Stimulated activated CD4-positive, alpha-beta T cell treated with anti-CD3 and anti-CD28 coated beads, Interleukin-15, amount 100 ng/mL, for 48 hours (primary cell): ENCODE measurements at regions not wholly inside any gene's neighbourhood (a gene's known extent, or its start where the extent isn't known, plus 50 kb on each side); places are given as distances from the start of the nearest gene placed in this dataset.

Experiments used
- DNase-seq, 2 donors: peaks; one replicate each; pipeline ENCODE4 v3.0.0-alpha.2; 2020; ENCODE audit warnings: low read depth in 2 of 2

GRCh38 chr12:4223273-4223845 is 50.2 kb upstream of the CCND2 start:
- no peak for DNase-seq

GRCh38 chr12:4221258-4221620 is 52.3 kb upstream of the CCND2 start:
- no peak for DNase-seq

- no peak for DNase-seq
Measured at GRCh38 chr12:4220536-4221257, 52.9 kb upstream of the CCND2 start.

GRCh38 chr12:4217091-4217490 is 56.5 kb upstream of the CCND2 start:
- DNase-seq: no peak

GRCh38 chr12:4216187-4216927 is 57.2 kb upstream of the CCND2 start:
- DNase-seq: no peak

- peak in 1 of 2 donors; percentile 31 for DNase-seq
Measured at GRCh38 chr12:4215229-4216186, 58.1 kb upstream of the CCND2 start.

GRCh38 chr12:4214877-4215228 is 58.7 kb upstream of the CCND2 start:
- no peak for DNase-seq

- DNase-seq: no peak
Measured at GRCh38 chr12:4213471-4213870, 60.1 kb upstream of the CCND2 start.

- DNase-seq: no peak
Measured at GRCh38 chr12:4212845-4213244, 60.7 kb upstream of the CCND2 start.

- DNase-seq: no peak
Measured at GRCh38 chr12:4211372-4211771, 62.2 kb upstream of the CCND2 start.

GRCh38 chr12:4210183-4210582 is 63.4 kb upstream of the CCND2 start:
- DNase-seq: no peak

GRCh38 chr12:4206470-4206869 is 67.1 kb upstream of the CCND2 start:
- no peak for DNase-seq

GRCh38 chr12:4203772-4204376 is 69.7 kb upstream of the CCND2 start:
- no peak for DNase-seq

GRCh38 chr12:4202918-4203317 is 70.6 kb upstream of the CCND2 start:
- no peak for DNase-seq

GRCh38 chr12:4202487-4202886 is 71.1 kb upstream of the CCND2 start:
- no peak for DNase-seq

GRCh38 chr12:4201333-4202100 is 72.0 kb upstream of the CCND2 start:
- DNase-seq: no peak

GRCh38 chr12:4197922-4198763 is 75.4 kb upstream of the CCND2 start:
- no peak for DNase-seq

- DNase-seq: no peak
Measured at GRCh38 chr12:4196805-4197420, 76.6 kb upstream of the CCND2 start.

- no peak for DNase-seq
Measured at GRCh38 chr12:4194668-4195067, 78.9 kb upstream of the CCND2 start.

- DNase-seq: no peak
Measured at GRCh38 chr12:4193821-4194220, 79.7 kb upstream of the CCND2 start.
